GM12874 (cell line): ENCODE measurements at regions not wholly inside any gene's neighbourhood (a gene's known extent, or its start where the extent isn't known, plus 50 kb on each side); places are given as distances from the start of the nearest gene placed in this dataset.

Experiments used
- CTCF ChIP-seq: IDR thresholded peaks from 2 replicates; pipeline ENCODE4 v1.5.1; 2011; ENCODE audit warnings: low read depth, mild to moderate bottlenecking, control low read depth, low read length, moderate library complexity; ENCODE audit not compliant: insufficient read depth

- no peak for TF ChIP-seq CTCF
Observed at GRCh38 chr5:91245074-91245452, 138.1 kb downstream of the ARRDC3 start.

GRCh38 chr5:91244380-91245073 lies 138.6 kb downstream of the ARRDC3 start:
- TF ChIP-seq CTCF: no peak

- no peak for TF ChIP-seq CTCF
Observed at GRCh38 chr5:91243852-91244251, 139.3 kb downstream of the ARRDC3 start.

- TF ChIP-seq CTCF: no peak
Observed at GRCh38 chr5:91243286-91243685, 139.8 kb downstream of the ARRDC3 start.

GRCh38 chr5:91240175-91240574 lies 142.9 kb downstream of the ARRDC3 start:
- no peak for TF ChIP-seq CTCF

- TF ChIP-seq CTCF: no peak
Observed at GRCh38 chr5:91235271-91235694, 147.8 kb downstream of the ARRDC3 start.

- no peak for TF ChIP-seq CTCF
Observed at GRCh38 chr5:91232523-91232922, 150.6 kb downstream of the ARRDC3 start.
